ENCODE measurements at regions not wholly inside any gene's neighbourhood (a gene's known extent, or its start where the extent isn't known, plus 50 kb on each side); places are given as distances from the start of the nearest gene placed in this dataset.

DNA sequence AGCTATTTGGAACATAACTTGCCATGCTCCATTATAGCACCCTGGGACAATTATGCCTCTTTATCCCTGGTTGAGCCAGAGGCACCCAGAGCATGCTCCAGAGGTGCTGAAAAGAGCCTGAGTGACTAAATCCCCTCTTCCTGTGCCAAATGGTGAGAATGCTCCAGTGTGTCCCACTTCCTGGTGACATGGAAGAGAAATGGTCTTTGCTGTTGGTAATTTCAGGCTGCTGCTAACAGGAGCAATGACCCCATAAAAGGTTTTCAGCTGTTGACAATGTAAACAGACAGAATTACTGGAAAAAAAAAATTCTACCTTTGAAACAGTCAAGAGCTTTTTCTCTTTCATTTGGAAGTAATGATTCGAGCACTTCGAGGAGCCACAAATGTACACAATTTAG is 341.8 kb downstream of the FGF9 start:
- no peak overlapping the region for H3K4me3 Mint-ChIP-seq
- no peaks in the 10 kb centered on the region for H3K27me3 Mint-ChIP-seq (ENCODE audit: low read depth)
- no peak overlapping the region for H3K27ac Mint-ChIP-seq
- H3K4me1 Mint-ChIP-seq, result no peaks in the 10 kb centered on the region
- H3K9me3 Mint-ChIP-seq, result peaks cover 6% of the 10 kb centered on the region
- H3K36me3 Mint-ChIP-seq (ENCODE audit: low read depth), result no peaks in the 10 kb centered on the region
- TF ChIP-seq, protein P1, sequence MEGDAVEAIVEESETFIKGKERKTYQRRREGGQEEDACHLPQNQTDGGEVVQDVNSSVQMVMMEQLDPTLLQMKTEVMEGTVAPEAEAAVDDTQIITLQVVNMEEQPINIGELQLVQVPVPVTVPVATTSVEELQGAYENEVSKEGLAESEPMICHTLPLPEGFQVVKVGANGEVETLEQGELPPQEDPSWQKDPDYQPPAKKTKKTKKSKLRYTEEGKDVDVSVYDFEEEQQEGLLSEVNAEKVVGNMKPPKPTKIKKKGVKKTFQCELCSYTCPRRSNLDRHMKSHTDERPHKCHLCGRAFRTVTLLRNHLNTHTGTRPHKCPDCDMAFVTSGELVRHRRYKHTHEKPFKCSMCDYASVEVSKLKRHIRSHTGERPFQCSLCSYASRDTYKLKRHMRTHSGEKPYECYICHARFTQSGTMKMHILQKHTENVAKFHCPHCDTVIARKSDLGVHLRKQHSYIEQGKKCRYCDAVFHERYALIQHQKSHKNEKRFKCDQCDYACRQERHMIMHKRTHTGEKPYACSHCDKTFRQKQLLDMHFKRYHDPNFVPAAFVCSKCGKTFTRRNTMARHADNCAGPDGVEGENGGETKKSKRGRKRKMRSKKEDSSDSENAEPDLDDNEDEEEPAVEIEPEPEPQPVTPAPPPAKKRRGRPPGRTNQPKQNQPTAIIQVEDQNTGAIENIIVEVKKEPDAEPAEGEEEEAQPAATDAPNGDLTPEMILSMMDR (IDR thresholded peaks at IDR 0.05; ENCODE audit: unreplicated experiment in 3 of 3), result no peak

DNA sequence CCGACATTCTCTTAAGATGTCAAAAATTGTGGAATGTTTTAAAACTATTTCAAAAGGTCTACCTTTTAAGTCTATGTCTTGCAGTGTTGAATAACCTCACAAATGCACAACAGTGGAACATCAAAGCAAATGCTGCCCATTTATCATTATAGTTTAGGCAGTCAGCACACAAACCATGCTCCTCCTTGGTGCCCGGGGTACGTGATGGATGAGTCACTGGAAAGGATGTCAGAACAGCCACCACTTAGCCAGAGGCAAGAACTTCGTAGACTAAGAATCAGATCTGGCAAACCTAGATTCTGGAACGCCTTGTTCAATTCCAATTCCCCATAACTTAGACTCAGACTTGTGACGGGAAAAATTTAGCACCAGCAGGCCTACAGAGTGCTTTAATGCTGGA is 343.6 kb downstream of the FGF9 start:
- H3K9me3 Mint-ChIP-seq, result peaks cover 3% of the 10 kb centered on the region
- H3K4me3 Mint-ChIP-seq, result no peak overlapping the region
- TF ChIP-seq, protein P1 (IDR thresholded peaks at IDR 0.05; ENCODE audit: unreplicated experiment in 3 of 3), result no peak

GRCh38 chr13:22017226-22017625 is 346.4 kb downstream of the FGF9 start:
- no peak overlapping the region for H3K4me3 Mint-ChIP-seq
- no peaks in the 10 kb centered on the region for H3K27me3 Mint-ChIP-seq (ENCODE audit: low read depth)
- H3K9me3 Mint-ChIP-seq, result peaks cover 3% of the 10 kb centered on the region
- no peaks in the 10 kb centered on the region for H3K4me1 Mint-ChIP-seq
- TF ChIP-seq, protein P1 (IDR thresholded peaks at IDR 0.05; ENCODE audit: unreplicated experiment in 3 of 3), result no peak
- no peak overlapping the region for H3K27ac Mint-ChIP-seq
- H3K36me3 Mint-ChIP-seq (ENCODE audit: low read depth), result no peaks in the 10 kb centered on the region

More for the DNA sequence above, 343.6 kb downstream of the FGF9 start:
- Mint-ChIP-seq H3K27ac (no peak overlapping the region), H3K36me3 (ENCODE audit: low read depth) (no peaks in the 10 kb centered on the region), H3K27me3 (ENCODE audit: low read depth) (no peaks in the 10 kb centered on the region), H3K4me1 (no peaks in the 10 kb centered on the region)

GRCh38 chr13:22018076-22018835 is 347.4 kb downstream of the FGF9 start:
- TF ChIP-seq, protein P1 (IDR thresholded peaks at IDR 0.05; ENCODE audit: unreplicated experiment in 3 of 3), result no peak
- no peaks in the 10 kb centered on the region for H3K27me3 Mint-ChIP-seq (ENCODE audit: low read depth)
- no peaks in the 10 kb centered on the region for H3K4me1 Mint-ChIP-seq
- H3K9me3 Mint-ChIP-seq, result peaks cover 3% of the 10 kb centered on the region
- no peak overlapping the region for H3K4me3 Mint-ChIP-seq
- H3K36me3 Mint-ChIP-seq (ENCODE audit: low read depth), result no peaks in the 10 kb centered on the region
- no peak overlapping the region for H3K27ac Mint-ChIP-seq

GRCh38 chr13:22018836-22019210 is 347.9 kb downstream of the FGF9 start:
- no peak overlapping the region for H3K4me3 Mint-ChIP-seq
- TF ChIP-seq, protein P1 (IDR thresholded peaks at IDR 0.05; ENCODE audit: unreplicated experiment in 3 of 3), result no peak
- no peaks in the 10 kb centered on the region for H3K36me3 Mint-ChIP-seq (ENCODE audit: low read depth)
- H3K27me3 Mint-ChIP-seq (ENCODE audit: low read depth), result no peaks in the 10 kb centered on the region
- H3K27ac Mint-ChIP-seq, result no peak overlapping the region
- H3K4me1 Mint-ChIP-seq, result no peaks in the 10 kb centered on the region
- peaks cover 3% of the 10 kb centered on the region for H3K9me3 Mint-ChIP-seq

- H3K4me1 Mint-ChIP-seq, result no peaks in the 10 kb centered on the region
- no peak overlapping the region for H3K27ac Mint-ChIP-seq
- no peaks in the 10 kb centered on the region for H3K9me3 Mint-ChIP-seq
- no peaks in the 10 kb centered on the region for H3K36me3 Mint-ChIP-seq (ENCODE audit: low read depth)
- H3K27me3 Mint-ChIP-seq (ENCODE audit: low read depth), result peaks cover 5% of the 10 kb centered on the region
- TF ChIP-seq, protein P1 (IDR thresholded peaks at IDR 0.05; ENCODE audit: unreplicated experiment in 3 of 3), result no peak
- no peak overlapping the region for H3K4me3 Mint-ChIP-seq
These were observed 353.6 kb downstream of the FGF9 start for GRCh38 chr13:22024381-22024994.

Data from nephron (organoid).